Sigmoid colon (tissue), 3 donors: ENCODE measurements at regions not wholly inside any gene's neighbourhood (a gene's known extent, or its start where the extent isn't known, plus 50 kb on each side); places are given as distances from the start of the nearest gene placed in this dataset.

Experiments
- POLR2A ChIP-seq, 2 donors: fragments of 450-650 bp; IDR thresholded peaks; one replicate each; pipeline ENCODE4 v1.6.1; 2016; ENCODE audit warnings: antibody characterized with exemption in 2 of 2, mild to moderate bottlenecking in 2 of 2, moderate library complexity in 2 of 2
- TF ChIP-seq, protein P1 (sequence below), 4 experiments: fragments of 450-650 bp in 3 of 4; fragments of 200-600 bp in 1 of 4; IDR thresholded peaks; one replicate each; pipeline ENCODE4 v1.5.1; 2016 to 2019; ENCODE audit warnings: antibody characterized with exemption in 4 of 4, mild to moderate bottlenecking in 3 of 4, moderate library complexity in 2 of 4

- TF ChIP-seq, protein P1, sequence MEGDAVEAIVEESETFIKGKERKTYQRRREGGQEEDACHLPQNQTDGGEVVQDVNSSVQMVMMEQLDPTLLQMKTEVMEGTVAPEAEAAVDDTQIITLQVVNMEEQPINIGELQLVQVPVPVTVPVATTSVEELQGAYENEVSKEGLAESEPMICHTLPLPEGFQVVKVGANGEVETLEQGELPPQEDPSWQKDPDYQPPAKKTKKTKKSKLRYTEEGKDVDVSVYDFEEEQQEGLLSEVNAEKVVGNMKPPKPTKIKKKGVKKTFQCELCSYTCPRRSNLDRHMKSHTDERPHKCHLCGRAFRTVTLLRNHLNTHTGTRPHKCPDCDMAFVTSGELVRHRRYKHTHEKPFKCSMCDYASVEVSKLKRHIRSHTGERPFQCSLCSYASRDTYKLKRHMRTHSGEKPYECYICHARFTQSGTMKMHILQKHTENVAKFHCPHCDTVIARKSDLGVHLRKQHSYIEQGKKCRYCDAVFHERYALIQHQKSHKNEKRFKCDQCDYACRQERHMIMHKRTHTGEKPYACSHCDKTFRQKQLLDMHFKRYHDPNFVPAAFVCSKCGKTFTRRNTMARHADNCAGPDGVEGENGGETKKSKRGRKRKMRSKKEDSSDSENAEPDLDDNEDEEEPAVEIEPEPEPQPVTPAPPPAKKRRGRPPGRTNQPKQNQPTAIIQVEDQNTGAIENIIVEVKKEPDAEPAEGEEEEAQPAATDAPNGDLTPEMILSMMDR (IDR thresholded peaks at IDR 0.05) = no peak
- TF ChIP-seq POLR2A (IDR thresholded peaks at IDR 0.05) = no peak
Measured at GRCh38 chr10:83542774-83543411, 596.4 kb upstream of the GHITM start.
